Vagina (tissue), 2 donors: ENCODE measurements at regions not wholly inside any gene's neighbourhood (a gene's known extent, or its start where the extent isn't known, plus 50 kb on each side); places are given as distances from the start of the nearest gene placed in this dataset.
A peak's percentile ranks its signal among the peaks of the same experiment; 100 is the strongest.

Experiments
- DNase-seq, 2 donors: peaks; one replicate each; pipeline ENCODE4 v3.0.0-alpha.2; 2017; ENCODE audit errors: extremely low spot score in 2 of 2
- H3K27ac ChIP-seq: fragments of 200-600 bp; sonication (generic); one replicate; pipeline ENCODE4 v1.5.1; 2019
- H3K27me3 ChIP-seq: fragments of 200-600 bp; sonication (generic); one replicate; pipeline ENCODE4 v1.5.1; 2019
- H3K36me3 ChIP-seq, 2 donors: fragments of 200-600 bp; sonication (generic); one replicate each; pipeline ENCODE4 v1.5.1; 2017 to 2019
- H3K4me1 ChIP-seq: fragments of 200-600 bp; sonication (generic); one replicate; pipeline ENCODE4 v1.5.1; 2019
- H3K4me3 ChIP-seq, 2 donors: fragments of 200-600 bp; sonication (generic); 1 replicate in 1 of 2; 2 replicates in 1 of 2; pipeline ENCODE4 v1.5.1; 2016 to 2019
- H3K9me3 ChIP-seq: fragments of 200-600 bp; sonication (generic); one replicate; pipeline ENCODE4 v1.5.1; 2019
- CTCF ChIP-seq, 3 experiments: fragments of 450-650 bp in 2 of 3; fragments of 200-600 bp in 1 of 3; sonication (generic) in 1 of 3; IDR thresholded peaks; one replicate each; pipeline ENCODE4 v1.5.1; 2017 to 2019; ENCODE audit warnings: antibody characterized with exemption in 3 of 3, mild to moderate bottlenecking in 2 of 3, moderate library complexity in 2 of 3
- POLR2A ChIP-seq, 2 donors: fragments of 450-650 bp; IDR thresholded peaks; one replicate each; pipeline ENCODE4 v1.6.1; 2017; ENCODE audit warnings: antibody characterized with exemption in 2 of 2, mild to moderate bottlenecking in 2 of 2, moderate library complexity in 2 of 2
- POLR2AphosphoS5 ChIP-seq, 2 donors: sonication (generic); formaldehyde crosslinking; IDR thresholded peaks; one replicate each; pipeline ENCODE4 v1.9.0; 2017; ENCODE audit warnings: antibody characterized with exemption in 2 of 2, mild to moderate bottlenecking in 2 of 2, low read depth in 1 of 2; ENCODE audit not compliant: insufficient read depth in 1 of 2
- intact Hi-C: fragments of 100-400 bp; cut with DNase I; formaldehyde crosslinking; loops from one replicate; pipeline ENCODE4 v1.15.1; 2023

DNA sequence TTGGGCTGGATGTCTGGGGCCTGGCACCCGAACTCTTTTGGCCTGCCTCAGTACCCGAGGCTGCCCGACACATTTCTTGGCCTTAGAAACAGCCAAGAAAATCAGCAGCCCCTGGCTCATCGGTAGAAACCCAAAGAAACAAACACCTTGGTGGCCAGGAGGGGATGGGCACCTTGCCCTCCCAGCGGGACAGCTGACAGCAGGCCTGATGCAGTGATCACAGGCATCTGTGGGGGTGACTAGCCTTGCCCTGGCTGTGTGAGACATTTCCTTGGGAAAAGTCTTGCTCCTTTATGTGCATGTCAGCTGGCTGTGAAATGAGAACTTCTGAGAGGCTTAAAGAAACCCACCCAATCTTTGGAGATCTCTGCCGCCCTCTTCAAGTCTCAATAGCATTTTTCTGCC is 60.9 kb downstream of the SMIM38 start:
- Histone ChIP-seq H3K27ac (peak overlapping the region; percentile 40), H3K4me1 (peaks cover 16% of the 10 kb centered on the region), H3K36me3 (no peaks in the 10 kb centered on the region), H3K4me3 (no peak overlapping the region), H3K27me3 (no peaks in the 10 kb centered on the region), H3K9me3 (no peaks in the 10 kb centered on the region)
- TF ChIP-seq POLR2A (IDR thresholded peaks at IDR 0.05) (no peak), CTCF (IDR thresholded peaks at IDR 0.05) (no peak), POLR2AphosphoS5 (IDR thresholded peaks at IDR 0.05; ENCODE audit: insufficient read depth in 1 of 2, low read depth in 1 of 2) (no peak)
- peak; percentile 46 to 58 for DNase-seq
- intact Hi-C loops: no loop called here

DNA sequence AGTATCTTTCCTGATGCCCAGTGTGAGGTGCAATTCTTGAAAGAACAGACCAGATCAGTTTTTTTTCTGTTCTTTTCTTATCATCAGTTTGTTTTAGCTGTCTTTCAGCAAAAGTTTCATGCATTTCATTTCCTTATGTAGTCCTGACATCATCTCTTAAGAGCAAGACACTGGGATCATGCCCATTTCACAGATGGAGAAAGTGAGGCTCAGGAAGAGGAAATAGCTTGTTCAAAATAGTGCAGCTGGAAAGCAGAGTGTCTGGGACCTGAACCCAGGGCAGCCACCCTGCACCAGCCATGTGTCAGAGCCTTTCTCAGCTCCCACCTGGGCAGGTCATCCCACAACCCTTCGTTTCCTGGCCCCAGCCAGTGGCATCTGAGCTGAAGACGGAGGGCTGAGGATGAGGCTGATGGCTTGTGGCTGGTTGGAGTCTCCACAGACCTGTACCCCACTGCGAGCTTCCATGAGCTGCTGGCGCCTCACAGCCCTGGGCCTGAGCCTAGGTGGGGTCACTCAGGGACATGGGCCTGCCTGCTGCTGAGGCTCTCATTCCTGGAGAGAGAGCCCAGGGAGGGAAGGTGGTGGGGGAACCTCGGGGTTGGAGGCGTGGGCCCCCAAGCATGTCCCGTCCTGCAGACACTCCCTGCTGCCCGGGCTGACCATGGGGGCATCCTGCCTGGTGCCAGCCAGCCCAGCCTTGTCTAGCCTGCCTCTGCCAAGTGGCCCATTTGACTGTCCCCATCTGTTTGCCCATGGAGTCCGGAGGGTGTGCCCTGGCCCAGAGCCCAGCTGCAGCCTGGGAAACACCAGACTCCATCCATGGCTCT is 61.8 kb downstream of the SMIM38 start:
- peak; percentile 79 to 94 for DNase-seq
- Histone ChIP-seq H3K27me3 (no peaks in the 10 kb centered on the region), H3K4me1 (peaks cover 16% of the 10 kb centered on the region), H3K4me3 (no peak overlapping the region), H3K27ac (no peak overlapping the region), H3K9me3 (no peaks in the 10 kb centered on the region), H3K36me3 (no peaks in the 10 kb centered on the region)
- TF ChIP-seq POLR2A (IDR thresholded peaks at IDR 0.05) (no peak), CTCF (IDR thresholded peaks at IDR 0.05) (no peak), POLR2AphosphoS5 (IDR thresholded peaks at IDR 0.05; ENCODE audit: insufficient read depth in 1 of 2, low read depth in 1 of 2) (no peak)
- intact Hi-C loops: no loop called here

DNA sequence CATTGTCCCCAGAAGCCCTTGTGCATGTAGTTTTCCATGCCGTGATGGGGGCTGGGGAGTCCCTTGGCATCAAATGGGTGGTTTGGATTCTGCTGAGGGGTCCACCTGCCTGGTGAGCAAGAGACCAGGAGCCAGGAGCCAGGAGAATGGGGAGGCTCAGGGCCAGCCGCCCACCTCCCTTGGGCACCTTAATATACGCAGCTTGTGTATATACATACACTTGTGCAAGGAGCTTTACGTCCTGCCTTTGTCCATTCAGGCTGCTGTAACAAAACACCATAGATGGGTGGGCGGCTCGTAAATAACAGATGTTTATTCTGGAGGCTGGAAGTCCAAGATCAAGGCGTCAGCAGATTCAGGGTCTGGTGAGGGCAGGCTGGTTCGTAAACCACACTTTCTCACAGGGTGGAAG is 62.5 kb downstream of the SMIM38 start:
- Histone ChIP-seq H3K27ac (no peak overlapping the region), H3K27me3 (no peaks in the 10 kb centered on the region), H3K36me3 (no peaks in the 10 kb centered on the region), H3K9me3 (no peaks in the 10 kb centered on the region), H3K4me1 (peaks cover 16% of the 10 kb centered on the region), H3K4me3 (no peak overlapping the region)
- DNase-seq: peak; percentile 64 to 71
- no peak for TF ChIP-seq POLR2AphosphoS5 (IDR thresholded peaks at IDR 0.05; ENCODE audit: insufficient read depth in 1 of 2, low read depth in 1 of 2)
- no peak for TF ChIP-seq CTCF (IDR thresholded peaks at IDR 0.05)
- no peak for TF ChIP-seq POLR2A (IDR thresholded peaks at IDR 0.05)
- intact Hi-C loops: no loop called here

DNA sequence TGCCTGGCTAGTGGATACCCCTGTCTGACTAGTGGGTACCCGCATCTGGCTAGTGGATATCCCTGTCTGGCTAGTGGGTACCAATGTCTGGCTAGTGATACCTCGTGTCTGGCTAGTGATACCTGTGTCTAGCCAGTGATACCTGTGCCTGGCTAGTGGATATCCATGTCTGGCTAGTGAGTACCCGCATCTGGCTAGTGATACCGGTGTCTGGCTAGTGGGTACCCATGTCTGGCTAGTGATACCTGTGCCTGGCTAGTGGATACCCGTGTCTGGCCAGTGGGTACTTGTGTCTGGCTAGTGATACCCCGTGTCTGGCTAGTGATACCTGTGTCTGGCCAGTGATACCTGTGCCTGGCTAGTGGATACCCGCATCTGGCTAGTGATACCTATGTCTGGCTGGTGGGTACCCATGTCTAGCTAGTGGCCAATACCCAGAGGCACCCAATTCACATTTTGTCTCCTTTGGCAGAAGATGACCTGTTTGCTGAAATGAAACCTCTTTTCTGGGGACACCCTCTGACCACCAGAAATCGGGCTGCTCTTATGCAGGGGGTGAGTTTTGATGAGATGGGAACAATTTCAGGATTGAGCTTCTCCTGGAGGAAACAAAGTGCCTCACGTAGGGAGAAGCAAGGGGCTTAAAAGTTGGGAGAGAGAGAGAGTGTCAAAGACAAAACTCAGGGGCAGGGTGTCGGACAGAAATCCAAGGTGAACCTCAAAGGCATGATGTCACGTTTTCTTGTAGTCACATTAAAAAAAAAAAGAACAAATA is 63.4 kb downstream of the SMIM38 start:
- no peak for TF ChIP-seq CTCF (IDR thresholded peaks at IDR 0.05)
- no peak for TF ChIP-seq POLR2A (IDR thresholded peaks at IDR 0.05)
- no peak for TF ChIP-seq POLR2AphosphoS5 (IDR thresholded peaks at IDR 0.05; ENCODE audit: insufficient read depth in 1 of 2, low read depth in 1 of 2)
- H3K27ac ChIP-seq: no peak overlapping the region
- H3K4me1 ChIP-seq: peaks cover 16% of the 10 kb centered on the region
- H3K27me3 ChIP-seq: no peaks in the 10 kb centered on the region
- peak; percentile 67 to 82 for DNase-seq
- H3K9me3 ChIP-seq: no peaks in the 10 kb centered on the region
- no peaks in the 10 kb centered on the region for H3K36me3 ChIP-seq
- intact Hi-C loops: no loop called here
- H3K4me3 ChIP-seq: no peak overlapping the region
